ENCODE measurements at regions not wholly inside any gene's neighbourhood (a gene's known extent, or its start where the extent isn't known, plus 50 kb on each side); places are given as distances from the start of the nearest gene placed in this dataset.

- Histone ChIP-seq H3K27ac (ENCODE audit: low read depth in 1 of 2, low read length in 2 of 2) (no peak overlapping the region), H3K4me2 (replicated peaks; ENCODE audit: extremely low read depth, low read length, poor library complexity, severe bottlenecking) (no peak overlapping the region), H3K4me1 (ENCODE audit: control insufficient read depth in 1 of 2, insufficient read depth in 2 of 2, low read length in 2 of 2) (no peaks in the 10 kb centered on the region), H3K9me3 (replicated peaks in 1 of 2; ENCODE audit: control insufficient read depth in 1 of 2, insufficient read depth in 1 of 2, low read length in 2 of 2) (peaks cover 0 to 5% of the 10 kb centered on the region in 2 donors), H2AFZ (ENCODE audit: insufficient read depth, low read depth, low read length, poor library complexity, severe bottlenecking) (no peak overlapping the region), H3K27me3 (ENCODE audit: control insufficient read depth in 2 of 2, insufficient read depth in 2 of 2, low read length in 2 of 2) (no peaks in the 10 kb centered on the region), H3K4me3 (replicated peaks in 1 of 3; ENCODE audit: low read depth in 2 of 3, low read length in 3 of 3) (no peak overlapping the region), H3K79me2 (ENCODE audit: insufficient read depth, low read length) (no peaks in the 10 kb centered on the region), H3K9ac (ENCODE audit: insufficient read depth, low read length, poor library complexity, severe bottlenecking) (no peak overlapping the region), H4K20me1 (ENCODE audit: insufficient read depth, low read length) (no peaks in the 10 kb centered on the region), H3K36me3 (replicated peaks in 1 of 2; ENCODE audit: control insufficient read depth in 1 of 2, insufficient read depth in 2 of 2, low read length in 2 of 2) (no peaks in the 10 kb centered on the region)
- no peak for TF ChIP-seq CTCF (IDR thresholded peaks at IDR 0.05)
- no peaks in the 10 kb centered on the region for H3K4me1 Mint-ChIP-seq
- DNase-seq: no peak
- no peak overlapping the region for H3K4me3 Mint-ChIP-seq
- intact Hi-C loops (cut with micrococcal nuclease): no loop called here
- WGBS (ENCODE audit: insufficient coverage): 92% methylated on average over 4 of the region's 7 CpGs
- H3K27me3 Mint-ChIP-seq (ENCODE audit: low read depth in 3 of 3): no peaks in the 10 kb centered on the region
- H3K36me3 Mint-ChIP-seq: no peaks in the 10 kb centered on the region
- no peak overlapping the region for H3K27ac Mint-ChIP-seq
- H3K9me3 Mint-ChIP-seq: peaks cover 0 to 5% (median 0%) of the 10 kb centered on the region in 7 donors
These were observed 850.9 kb upstream of the MDGA2 start for GRCh38 chr14:48526307-48526706.

- WGBS (ENCODE audit: insufficient coverage): 40% methylated on average over 1 of the region's 4 CpGs
- TF ChIP-seq CTCF (IDR thresholded peaks at IDR 0.05): no peak
- intact Hi-C loops (cut with micrococcal nuclease): no loop called here
These were observed 829.5 kb upstream of the MDGA2 start for GRCh38 chr14:48504921-48505320.

More at GRCh38 chr14:48504921-48505320, 829.5 kb upstream of the MDGA2 start:
- no peaks in the 10 kb centered on the region for H4K20me1 ChIP-seq (ENCODE audit: insufficient read depth, low read length)
- no peaks in the 10 kb centered on the region for H3K9me3 ChIP-seq (replicated peaks in 1 of 2; ENCODE audit: control insufficient read depth in 1 of 2, insufficient read depth in 1 of 2, low read length in 2 of 2)
- no peaks in the 10 kb centered on the region for H3K36me3 ChIP-seq (replicated peaks in 1 of 2; ENCODE audit: control insufficient read depth in 1 of 2, insufficient read depth in 2 of 2, low read length in 2 of 2)
- no peak overlapping the region for H3K4me3 Mint-ChIP-seq
- H3K79me2 ChIP-seq (ENCODE audit: insufficient read depth, low read length): no peaks in the 10 kb centered on the region
- no peaks in the 10 kb centered on the region for H3K36me3 Mint-ChIP-seq
- H3K27ac ChIP-seq (ENCODE audit: low read depth in 1 of 2, low read length in 2 of 2): no peak overlapping the region
- H3K27me3 ChIP-seq (ENCODE audit: control insufficient read depth in 2 of 2, insufficient read depth in 2 of 2, low read length in 2 of 2): no peaks in the 10 kb centered on the region
- H2AFZ ChIP-seq (ENCODE audit: insufficient read depth, low read depth, low read length, poor library complexity, severe bottlenecking): no peak overlapping the region
- no peak overlapping the region for H3K4me2 ChIP-seq (replicated peaks; ENCODE audit: extremely low read depth, low read length, poor library complexity, severe bottlenecking)
- no peaks in the 10 kb centered on the region for H3K4me1 ChIP-seq (ENCODE audit: control insufficient read depth in 1 of 2, insufficient read depth in 2 of 2, low read length in 2 of 2)
- DNase-seq: no peak
- H3K27me3 Mint-ChIP-seq (ENCODE audit: low read depth in 3 of 3): no peaks in the 10 kb centered on the region
- no peak overlapping the region for H3K27ac Mint-ChIP-seq
- H3K9ac ChIP-seq (ENCODE audit: insufficient read depth, low read length, poor library complexity, severe bottlenecking): no peak overlapping the region
- peaks cover 0 to 2% (median 0%) of the 10 kb centered on the region in 7 donors for H3K9me3 Mint-ChIP-seq
- H3K4me3 ChIP-seq (replicated peaks in 1 of 3; ENCODE audit: low read depth in 2 of 3, low read length in 3 of 3): no peak overlapping the region
- H3K4me1 Mint-ChIP-seq: no peaks in the 10 kb centered on the region
